Left ventricle myocardium inferior (tissue), 1 donor: ENCODE measurements at regions not wholly inside any gene's neighbourhood (a gene's known extent, or its start where the extent isn't known, plus 50 kb on each side); places are given as distances from the start of the nearest gene placed in this dataset.
"Not testable (repeated sequence)": the region's sequence is repeated elsewhere in the genome, so short reads cannot be mapped to it uniquely, and the experiment has no call there.

Experiments
- DNase-seq: peaks from one replicate; pipeline ENCODE4 v3.0.0-alpha.2; 2020
- H3K27ac ChIP-seq: fragments of 200-600 bp; replicated peaks from 2 replicates; pipeline ENCODE4 v1.8.0; 2021
- H3K27me3 ChIP-seq: fragments of 200-600 bp; 2 replicates; pipeline ENCODE4 v1.8.0; 2021; ENCODE audit warnings: low read depth
- H3K36me3 ChIP-seq: fragments of 200-600 bp; 2 replicates; pipeline ENCODE4 v1.8.0; 2021
- H3K4me1 ChIP-seq: fragments of 200-600 bp; 2 replicates; pipeline ENCODE4 v1.8.0; 2021
- H3K4me3 ChIP-seq: fragments of 200-600 bp; 2 replicates; pipeline ENCODE4 v1.8.0; 2021; ENCODE audit warnings: mild to moderate bottlenecking, moderate library complexity
- H3K9me3 ChIP-seq: fragments of 200-600 bp; replicated peaks from 2 replicates; pipeline ENCODE4 v1.8.0; 2021
- intact Hi-C: fragments of 100-400 bp; cut with micrococcal nuclease; formaldehyde crosslinking; loops from one replicate; pipeline ENCODE4 v1.11.0; 2022
- TF ChIP-seq, protein P1 (sequence below): fragments of 200-600 bp; IDR thresholded peaks from 2 replicates; pipeline ENCODE4 v1.8.0; 2021; ENCODE audit warnings: antibody characterized with exemption, mild to moderate bottlenecking, borderline replicate concordance
- donor health status: DM: no; HTN: yes; CAD: no; lungs with severe emphysema.

DNA sequence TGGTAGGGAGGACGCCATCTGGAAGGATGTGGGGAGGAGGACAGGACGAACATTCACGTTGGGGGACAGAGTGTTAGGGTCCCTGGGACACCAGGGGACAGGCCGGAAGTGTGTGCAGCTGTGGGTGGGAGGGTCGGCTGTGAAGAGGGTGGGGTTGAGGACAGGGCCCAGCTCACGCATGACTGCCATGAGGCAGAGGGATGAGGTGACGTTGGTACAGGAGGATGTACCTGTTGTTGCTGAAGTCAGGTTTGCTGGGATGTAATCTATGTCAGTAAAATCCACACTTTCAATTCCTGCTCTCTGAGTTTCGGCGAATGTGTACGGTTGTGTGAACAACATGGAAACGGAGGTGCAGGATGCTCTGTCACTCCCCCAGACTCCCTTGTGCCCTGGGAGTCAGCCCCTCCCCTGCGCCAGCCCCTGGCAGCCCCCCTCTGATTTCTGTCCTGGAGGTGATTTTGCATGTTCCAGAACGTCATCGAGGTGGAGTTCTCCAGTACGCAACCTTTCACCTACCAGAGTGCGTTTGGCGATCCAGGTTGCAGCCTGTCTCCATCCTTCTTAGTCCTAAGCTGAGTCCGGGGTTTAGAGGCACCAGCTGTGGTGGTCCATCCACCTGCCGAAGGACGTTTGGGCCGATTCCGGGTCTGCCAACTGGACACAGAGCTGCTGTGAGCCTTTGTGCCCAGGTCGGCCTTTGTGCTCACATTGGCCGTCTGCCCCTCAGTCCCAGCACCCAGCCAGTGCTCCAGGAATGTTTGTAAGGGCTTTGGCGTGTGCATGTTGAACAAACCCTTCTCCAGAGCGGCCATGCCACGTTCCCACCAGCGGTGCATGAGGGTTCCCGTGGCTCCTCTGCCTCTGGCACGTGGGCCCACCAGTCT lies 203.2 kb downstream of the NPIPB11 start:
- peak overlapping the region; percentile 77 for H3K27ac ChIP-seq
- intact Hi-C loops, H3K9me3 ChIP-seq, H3K4me3 ChIP-seq, DNase-seq, H3K27me3 ChIP-seq, H3K36me3 ChIP-seq: not testable (repeated sequence)
- peaks cover 19% of the 10 kb centered on the region for H3K4me1 ChIP-seq

DNA sequence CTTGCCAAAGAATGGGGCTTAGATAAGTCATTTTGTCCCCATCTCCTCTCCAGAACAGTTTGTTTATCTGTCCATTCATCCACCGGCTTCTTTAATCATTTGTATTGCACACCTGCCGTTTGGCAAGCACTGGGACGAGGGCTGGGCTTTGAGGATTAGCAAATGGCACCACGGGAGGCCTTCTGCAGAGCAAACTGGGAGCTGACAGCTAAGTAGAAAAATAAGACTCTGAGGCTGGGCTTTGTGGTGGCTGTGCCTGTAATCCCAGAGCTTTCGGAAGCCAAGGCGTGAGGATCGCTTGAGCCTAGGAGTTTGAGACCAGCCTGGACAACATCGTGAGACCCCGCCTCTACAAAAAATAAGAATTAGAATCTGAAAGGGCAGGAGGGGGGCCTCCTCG lies 203.9 kb downstream of the NPIPB11 start:
- H3K9me3 ChIP-seq, H3K27me3 ChIP-seq, H3K4me3 ChIP-seq, H3K36me3 ChIP-seq, intact Hi-C loops, DNase-seq: not testable (repeated sequence)
- peak overlapping the region; percentile 77 for H3K27ac ChIP-seq
- H3K4me1 ChIP-seq, result peaks cover 19% of the 10 kb centered on the region

DNA sequence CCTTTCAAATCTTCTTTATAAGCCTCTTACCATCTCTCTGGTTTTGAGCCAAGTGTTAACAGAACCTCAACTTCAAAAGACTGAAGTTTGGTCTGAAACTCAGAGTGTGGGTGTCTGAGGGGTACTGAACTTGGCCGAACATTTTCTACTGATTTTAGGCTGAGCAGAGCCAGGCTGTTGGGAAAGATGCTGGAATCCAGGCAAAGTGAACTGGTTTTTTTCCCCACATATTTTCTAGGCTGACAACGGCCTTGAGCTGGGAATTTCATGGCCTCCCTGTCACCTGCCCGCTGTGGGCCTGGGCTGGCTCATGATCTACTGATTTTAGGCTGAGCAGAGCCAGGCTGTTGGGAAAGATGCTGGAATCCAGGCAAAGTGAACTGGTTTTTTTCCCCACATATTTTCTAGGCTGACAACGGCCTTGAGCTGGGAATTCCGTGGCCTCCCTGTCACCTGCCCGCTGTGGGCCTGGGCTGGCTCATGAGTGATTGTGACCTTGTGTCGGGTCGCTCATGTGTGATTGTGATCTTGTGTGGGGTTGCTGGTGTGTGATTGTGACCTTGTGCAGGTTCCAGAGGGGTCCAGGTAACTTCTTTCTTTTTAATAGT lies 204.4 kb downstream of the NPIPB11 start:
- intact Hi-C loops, result not testable (repeated sequence)
- H3K4me1 ChIP-seq, result peaks cover 19% of the 10 kb centered on the region

DNA sequence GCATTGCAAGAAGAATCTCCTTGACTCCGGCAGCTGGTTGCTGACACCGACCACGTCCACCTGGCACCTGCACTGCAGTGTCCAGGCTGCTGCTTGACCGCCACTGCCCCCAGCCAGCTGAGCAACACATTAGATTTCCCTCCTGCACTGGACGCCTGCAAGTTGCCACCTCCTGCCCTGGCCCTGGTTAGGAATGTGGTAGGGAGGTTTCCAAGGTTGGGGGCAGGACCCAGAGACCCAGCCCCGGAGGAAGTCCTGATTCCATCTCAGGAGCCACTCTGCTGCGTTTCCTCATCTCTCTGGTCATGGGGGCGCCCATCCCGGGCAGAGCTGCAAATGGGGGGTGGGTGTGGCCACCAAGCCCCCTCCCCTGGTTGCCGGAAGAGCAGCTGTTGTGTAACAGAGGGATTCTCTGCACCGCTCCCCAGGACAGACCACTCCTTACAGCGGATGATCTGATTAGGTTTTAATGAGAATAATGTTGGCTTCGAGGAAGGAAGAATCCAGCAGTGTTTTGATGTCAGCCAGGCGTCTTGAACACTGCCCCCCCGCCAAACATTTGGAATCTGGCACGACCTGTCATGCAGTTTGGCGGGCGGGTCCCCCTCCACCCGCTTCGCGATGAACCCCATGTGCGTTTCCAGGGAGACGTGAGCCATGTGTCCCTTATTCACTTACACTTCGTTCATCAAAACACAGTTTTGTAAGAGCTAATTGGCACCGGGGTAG lies 205.1 kb downstream of the NPIPB11 start:
- H3K4me3 ChIP-seq, H3K9me3 ChIP-seq, H3K36me3 ChIP-seq, intact Hi-C loops, DNase-seq, H3K27me3 ChIP-seq: not testable (repeated sequence)
- Histone ChIP-seq H3K27ac (peak overlapping the region; percentile 77), H3K4me1 (peaks cover 19% of the 10 kb centered on the region)

More for the DNA sequence above, 204.4 kb downstream of the NPIPB11 start:
- not testable (repeated sequence) for DNase-seq, H3K9me3 ChIP-seq, H3K4me3 ChIP-seq, H3K36me3 ChIP-seq, H3K27me3 ChIP-seq
- H3K27ac ChIP-seq, result peak overlapping the region; percentile 77

DNA sequence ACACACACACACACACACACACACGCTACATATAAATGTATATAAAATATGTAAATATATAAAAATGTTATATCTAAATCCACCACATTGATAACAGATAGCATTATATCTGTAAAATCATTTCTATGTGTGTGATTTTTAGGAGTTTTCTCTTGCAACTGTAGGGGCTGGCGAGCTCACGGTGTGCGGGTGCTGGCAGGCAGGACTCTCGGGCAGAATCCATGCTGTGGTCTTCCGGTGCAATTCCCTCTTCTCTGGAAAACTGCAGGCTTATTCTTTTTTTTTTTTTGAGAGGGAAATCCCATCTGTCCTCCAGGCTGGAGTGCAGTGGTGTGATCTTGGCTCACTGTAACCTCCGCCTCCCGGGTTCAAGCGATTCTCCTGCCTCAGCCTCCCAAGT lies 205.8 kb downstream of the NPIPB11 start:
- H3K36me3 ChIP-seq, H3K27me3 ChIP-seq, H3K9me3 ChIP-seq, DNase-seq, intact Hi-C loops, H3K4me3 ChIP-seq: not testable (repeated sequence)
- Histone ChIP-seq H3K4me1 (peaks cover 19% of the 10 kb centered on the region), H3K27ac (peak overlapping the region; percentile 77)

DNA sequence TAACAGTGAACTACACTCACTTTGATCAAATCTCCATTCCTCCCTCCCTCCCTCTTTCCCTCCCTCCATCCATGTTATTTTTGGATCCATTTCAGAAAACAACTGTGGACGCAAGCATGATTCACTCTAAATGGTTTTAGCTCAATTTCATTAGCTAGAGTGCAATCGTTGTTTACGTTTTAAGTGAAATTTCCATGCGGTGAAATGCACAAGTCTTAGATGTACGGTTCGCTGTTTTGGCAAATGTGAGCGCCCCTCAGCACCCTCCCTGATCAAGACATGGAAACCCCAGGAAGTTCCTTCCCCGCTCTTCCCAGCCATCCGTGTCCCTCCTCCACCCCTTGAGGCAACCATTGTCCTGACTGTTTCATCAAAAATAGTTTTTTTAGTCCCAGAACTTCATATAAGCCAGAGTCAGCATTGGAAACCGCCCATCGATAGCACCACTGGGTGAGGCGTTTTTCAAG lies 206.3 kb downstream of the NPIPB11 start:
- H3K9me3 ChIP-seq, H3K36me3 ChIP-seq, H3K27me3 ChIP-seq, intact Hi-C loops, DNase-seq, H3K4me3 ChIP-seq: not testable (repeated sequence)
- peaks cover 19% of the 10 kb centered on the region for H3K4me1 ChIP-seq
- peak overlapping the region; percentile 77 for H3K27ac ChIP-seq

DNA sequence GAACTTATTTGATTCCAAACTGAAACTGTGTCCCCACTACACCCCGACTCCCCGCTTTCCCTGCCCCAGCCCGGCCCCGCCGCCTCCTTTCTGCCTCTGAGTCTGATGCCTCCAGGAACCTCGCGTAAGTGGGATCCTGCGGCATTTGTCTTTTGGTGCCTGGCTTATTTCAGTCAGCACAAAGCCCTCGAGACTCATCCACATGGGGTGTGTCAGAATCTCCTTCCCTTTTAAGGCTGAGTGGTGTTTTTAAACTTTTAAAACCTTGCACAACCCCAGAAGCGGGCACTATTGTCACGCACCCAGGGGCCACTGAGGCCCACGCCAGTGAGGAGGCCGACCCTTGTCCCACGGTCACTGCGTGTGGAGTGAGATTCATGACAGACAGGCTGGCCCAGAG lies 206.9 kb downstream of the NPIPB11 start:
- not testable (repeated sequence) for H3K4me3 ChIP-seq
- Histone ChIP-seq H3K27ac (peak overlapping the region; percentile 77), H3K4me1 (peaks cover 19% of the 10 kb centered on the region)

DNA sequence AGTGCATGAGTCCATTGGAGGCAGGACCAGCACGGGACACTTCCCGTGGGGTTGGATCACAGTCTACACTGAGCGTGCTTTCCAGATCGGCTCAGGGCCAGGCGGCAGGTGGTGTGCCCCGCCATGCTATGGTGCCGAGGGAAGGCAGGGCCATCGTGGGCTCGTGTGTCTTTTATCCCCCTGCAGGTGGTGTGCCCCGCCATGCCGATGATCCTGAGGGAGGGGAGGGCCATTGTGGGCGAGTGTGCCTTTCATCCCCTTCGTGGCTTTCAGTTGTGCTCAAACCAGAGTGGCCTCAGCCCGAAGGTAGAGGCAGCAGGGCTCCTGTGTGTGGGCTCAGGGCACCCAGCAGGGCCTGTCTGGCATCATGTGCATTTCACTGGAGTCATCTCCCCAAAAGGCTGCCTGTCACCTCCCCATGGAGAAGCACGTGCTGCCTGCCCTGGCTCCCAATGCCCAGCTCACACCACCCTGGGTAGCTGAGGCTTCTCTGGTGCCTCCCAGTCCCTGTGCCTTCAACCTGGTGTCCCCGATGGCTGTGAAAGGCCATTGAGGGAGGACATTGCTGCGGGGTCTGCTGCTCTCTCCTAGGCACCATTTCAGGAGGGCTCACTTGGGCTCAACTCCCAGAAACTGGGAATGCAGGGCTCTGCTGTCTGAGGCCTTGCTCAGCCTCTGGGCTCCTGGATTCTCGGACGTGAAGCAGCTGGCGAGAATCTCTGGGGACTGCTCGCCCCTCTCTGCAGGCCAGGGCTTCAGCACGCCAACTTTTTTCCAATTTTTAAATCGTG lies 207.6 kb downstream of the NPIPB11 start:
- H3K9me3 ChIP-seq, result no peaks in the 10 kb centered on the region
- intact Hi-C loops, result no loop called here
- no peaks in the 10 kb centered on the region for H3K36me3 ChIP-seq
- H3K4me1 ChIP-seq, result peaks cover 19% of the 10 kb centered on the region
- no peaks in the 10 kb centered on the region for H3K27me3 ChIP-seq
- TF ChIP-seq, protein P1, sequence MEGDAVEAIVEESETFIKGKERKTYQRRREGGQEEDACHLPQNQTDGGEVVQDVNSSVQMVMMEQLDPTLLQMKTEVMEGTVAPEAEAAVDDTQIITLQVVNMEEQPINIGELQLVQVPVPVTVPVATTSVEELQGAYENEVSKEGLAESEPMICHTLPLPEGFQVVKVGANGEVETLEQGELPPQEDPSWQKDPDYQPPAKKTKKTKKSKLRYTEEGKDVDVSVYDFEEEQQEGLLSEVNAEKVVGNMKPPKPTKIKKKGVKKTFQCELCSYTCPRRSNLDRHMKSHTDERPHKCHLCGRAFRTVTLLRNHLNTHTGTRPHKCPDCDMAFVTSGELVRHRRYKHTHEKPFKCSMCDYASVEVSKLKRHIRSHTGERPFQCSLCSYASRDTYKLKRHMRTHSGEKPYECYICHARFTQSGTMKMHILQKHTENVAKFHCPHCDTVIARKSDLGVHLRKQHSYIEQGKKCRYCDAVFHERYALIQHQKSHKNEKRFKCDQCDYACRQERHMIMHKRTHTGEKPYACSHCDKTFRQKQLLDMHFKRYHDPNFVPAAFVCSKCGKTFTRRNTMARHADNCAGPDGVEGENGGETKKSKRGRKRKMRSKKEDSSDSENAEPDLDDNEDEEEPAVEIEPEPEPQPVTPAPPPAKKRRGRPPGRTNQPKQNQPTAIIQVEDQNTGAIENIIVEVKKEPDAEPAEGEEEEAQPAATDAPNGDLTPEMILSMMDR, result no peak
- peak overlapping the region; percentile 77 for H3K27ac ChIP-seq
- DNase-seq, result no peak
- H3K4me3 ChIP-seq, result no peak overlapping the region

More for the DNA sequence above, 206.9 kb downstream of the NPIPB11 start:
- DNase-seq, H3K36me3 ChIP-seq, H3K9me3 ChIP-seq, intact Hi-C loops, H3K27me3 ChIP-seq: not testable (repeated sequence)
